ENCODE measurements at regions not wholly inside any gene's neighbourhood (a gene's known extent, or its start where the extent isn't known, plus 50 kb on each side); places are given as distances from the start of the nearest gene placed in this dataset.
"Not testable (repeated sequence)": the region's sequence is repeated elsewhere in the genome, so short reads cannot be mapped to it uniquely, and the experiment has no call there.

DNA sequence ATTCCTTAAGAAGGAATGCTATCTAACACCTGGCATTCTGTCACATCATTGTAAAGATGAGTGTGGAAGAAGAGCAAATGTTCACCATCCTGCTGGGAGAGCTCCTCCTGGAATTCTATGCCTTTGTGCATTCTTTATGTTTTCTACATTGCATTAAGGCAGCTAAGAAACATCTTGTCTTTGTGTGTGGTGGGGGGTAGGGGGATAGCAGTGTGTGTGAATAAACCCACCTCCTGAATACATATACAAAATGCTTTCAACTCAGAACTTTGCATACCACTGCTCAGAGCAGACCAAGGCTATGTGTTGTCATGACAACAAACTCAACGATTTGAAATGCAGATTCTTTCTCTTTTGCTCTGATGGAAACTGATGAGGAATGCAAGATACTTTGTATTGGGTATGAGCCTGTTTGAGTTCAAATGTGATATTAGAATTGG is 193.6 kb upstream of the KAZN start:
- no peak overlapping the region for H3K27ac Mint-ChIP-seq
- no peak overlapping the region for H3K4me3 Mint-ChIP-seq
- no peaks in the 10 kb centered on the region for H3K9me3 Mint-ChIP-seq
- H3K36me3 Mint-ChIP-seq (ENCODE audit: low read depth), result no peaks in the 10 kb centered on the region
- DNase-seq (ENCODE audit: low spot score), result no peak
- H3K4me1 Mint-ChIP-seq (ENCODE audit: low read depth), result no peaks in the 10 kb centered on the region
- H3K27me3 Mint-ChIP-seq (ENCODE audit: low read depth), result no peaks in the 10 kb centered on the region

DNA sequence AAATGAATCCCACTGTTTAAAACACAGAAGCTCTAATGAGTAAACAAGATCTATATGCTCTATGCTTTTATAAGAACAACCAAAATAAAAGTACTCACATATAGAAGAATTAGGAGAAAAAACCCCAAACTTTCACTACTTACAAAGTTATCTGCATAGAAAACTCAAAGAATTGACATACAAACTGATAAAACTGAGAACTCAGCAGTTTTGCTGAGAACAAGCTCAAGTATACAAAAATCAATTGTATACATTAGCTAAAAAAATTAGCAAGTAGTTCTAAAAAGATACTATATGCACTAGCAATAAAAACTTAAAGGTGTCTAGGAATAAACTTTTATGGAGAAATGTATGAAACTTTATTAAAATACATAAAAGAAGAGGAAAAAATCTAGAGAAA is 186.2 kb upstream of the KAZN start:
- Mint-ChIP-seq H3K27me3 (ENCODE audit: low read depth) (no peaks in the 10 kb centered on the region), H3K36me3 (ENCODE audit: low read depth) (no peaks in the 10 kb centered on the region), H3K9me3 (no peaks in the 10 kb centered on the region), H3K4me3 (no peak overlapping the region), H3K27ac (no peak overlapping the region), H3K4me1 (ENCODE audit: low read depth) (no peaks in the 10 kb centered on the region)
- DNase-seq (ENCODE audit: low spot score), result no peak

DNA sequence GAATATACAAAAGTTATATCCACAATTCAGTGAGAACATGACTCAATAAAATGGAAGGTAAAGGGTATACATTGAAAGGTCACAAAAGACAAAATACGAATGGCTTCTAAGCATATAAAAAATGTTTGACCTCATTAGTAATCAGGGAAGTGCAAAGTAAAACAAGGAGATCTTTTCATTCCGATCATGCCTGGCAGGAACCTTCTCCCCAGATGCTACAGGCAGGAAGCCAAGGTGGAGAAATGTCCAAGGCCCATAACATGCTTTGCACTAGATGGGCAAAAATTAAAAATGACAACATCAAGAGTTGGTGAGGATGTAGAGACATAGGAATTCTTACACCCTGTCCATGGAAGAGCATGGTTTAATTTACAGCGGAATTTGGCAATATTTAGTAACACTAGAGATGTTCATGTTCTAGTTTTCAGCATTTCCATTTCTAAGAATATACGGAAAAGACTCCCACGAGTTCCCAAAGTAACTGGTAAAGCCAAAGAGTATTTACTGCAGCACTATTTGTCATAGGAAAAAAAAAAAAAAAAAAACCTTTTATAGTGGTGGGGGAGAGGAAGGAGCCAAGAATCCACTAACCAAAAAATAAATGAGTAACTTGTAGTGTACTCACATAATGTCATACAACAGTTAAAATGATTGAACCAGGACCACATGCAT is 184.5 kb upstream of the KAZN start:
- H3K9me3 Mint-ChIP-seq, result no peaks in the 10 kb centered on the region
- no peak overlapping the region for H3K27ac Mint-ChIP-seq
- no peaks in the 10 kb centered on the region for H3K36me3 Mint-ChIP-seq (ENCODE audit: low read depth)
- H3K4me3 Mint-ChIP-seq, result no peak overlapping the region
- no peaks in the 10 kb centered on the region for H3K4me1 Mint-ChIP-seq (ENCODE audit: low read depth)
- DNase-seq (ENCODE audit: low spot score), result no peak
- no peaks in the 10 kb centered on the region for H3K27me3 Mint-ChIP-seq (ENCODE audit: low read depth)

DNA sequence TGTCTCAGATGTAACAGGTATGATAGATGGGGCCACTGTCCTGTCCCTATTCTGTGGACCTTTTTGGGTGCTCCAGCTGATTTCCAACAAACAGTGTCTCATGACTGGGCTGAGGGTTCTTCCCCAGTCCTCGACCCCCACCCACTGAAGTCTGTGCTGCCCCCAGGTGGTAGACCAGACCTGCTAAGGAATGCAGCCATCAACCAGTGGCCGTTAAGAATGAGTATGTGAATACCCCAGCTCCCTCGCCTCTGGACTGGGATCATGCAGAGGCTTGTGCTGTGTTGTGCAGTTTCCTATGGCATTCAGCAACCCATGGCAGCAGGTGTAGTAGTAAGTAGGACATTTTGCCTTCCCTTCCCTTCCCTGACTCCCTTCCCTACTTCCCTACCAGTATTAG is 183.1 kb upstream of the KAZN start:
- no peak overlapping the region for H3K27ac Mint-ChIP-seq
- H3K4me3 Mint-ChIP-seq, result no peak overlapping the region
- no peaks in the 10 kb centered on the region for H3K9me3 Mint-ChIP-seq
- H3K27me3 Mint-ChIP-seq (ENCODE audit: low read depth), result no peaks in the 10 kb centered on the region
- no peak for DNase-seq (ENCODE audit: low spot score)
- no peaks in the 10 kb centered on the region for H3K4me1 Mint-ChIP-seq (ENCODE audit: low read depth)
- no peaks in the 10 kb centered on the region for H3K36me3 Mint-ChIP-seq (ENCODE audit: low read depth)

DNA sequence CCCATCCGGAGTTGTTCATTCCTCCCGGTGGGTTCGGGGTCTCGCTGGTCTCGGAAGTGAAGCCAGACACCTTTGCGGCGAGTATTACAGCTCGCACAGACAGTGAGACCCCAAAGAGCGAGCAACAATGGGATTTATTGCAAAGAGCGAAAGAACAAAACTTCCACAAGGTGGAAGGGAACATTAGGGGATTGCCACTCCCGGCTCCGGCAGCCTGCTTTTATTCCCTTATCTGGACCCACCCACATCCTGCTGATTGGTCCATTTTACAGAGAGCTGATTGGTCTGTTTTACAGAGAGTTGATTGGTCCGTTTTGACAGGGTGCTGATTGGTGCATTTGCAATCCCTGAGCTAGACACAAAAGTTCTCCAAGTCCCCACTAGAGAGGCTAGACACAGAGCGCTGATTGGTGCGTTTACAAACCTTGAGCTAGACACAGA is 178.7 kb upstream of the KAZN start:
- not testable (repeated sequence) for H3K27me3 Mint-ChIP-seq (ENCODE audit: low read depth); H3K4me3 Mint-ChIP-seq; H3K9me3 Mint-ChIP-seq; H3K27ac Mint-ChIP-seq; DNase-seq (ENCODE audit: low spot score); H3K4me1 Mint-ChIP-seq (ENCODE audit: low read depth); H3K36me3 Mint-ChIP-seq (ENCODE audit: low read depth)

DNA sequence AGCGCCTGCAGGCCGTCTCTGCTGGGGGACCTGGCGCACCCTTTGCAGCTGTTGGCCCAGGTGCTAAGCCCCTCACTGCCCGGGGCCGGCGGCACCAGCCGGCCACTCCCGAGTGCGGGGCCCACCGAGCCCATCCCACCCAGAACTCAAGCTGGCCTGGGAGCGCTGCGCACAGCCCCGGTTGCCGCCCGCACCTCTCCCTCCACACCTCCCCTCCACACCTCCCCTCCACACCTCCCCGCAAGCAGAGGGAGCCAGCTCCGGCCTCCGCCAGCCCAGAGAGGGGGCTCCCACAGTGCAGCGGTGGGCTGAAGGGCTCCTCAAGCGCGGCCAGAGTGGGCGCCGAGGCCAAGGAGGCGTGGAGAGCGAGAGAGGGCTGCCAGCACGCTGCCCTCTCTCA is 177.8 kb upstream of the KAZN start:
- H3K4me1 Mint-ChIP-seq (ENCODE audit: low read depth), result no peaks in the 10 kb centered on the region
- H3K36me3 Mint-ChIP-seq (ENCODE audit: low read depth), result no peaks in the 10 kb centered on the region
- H3K4me3 Mint-ChIP-seq, result no peak overlapping the region
- DNase-seq (ENCODE audit: low spot score), result no peak
- H3K27me3 Mint-ChIP-seq (ENCODE audit: low read depth), result no peaks in the 10 kb centered on the region
- H3K9me3 Mint-ChIP-seq, result no peaks in the 10 kb centered on the region
- no peak overlapping the region for H3K27ac Mint-ChIP-seq

DNA sequence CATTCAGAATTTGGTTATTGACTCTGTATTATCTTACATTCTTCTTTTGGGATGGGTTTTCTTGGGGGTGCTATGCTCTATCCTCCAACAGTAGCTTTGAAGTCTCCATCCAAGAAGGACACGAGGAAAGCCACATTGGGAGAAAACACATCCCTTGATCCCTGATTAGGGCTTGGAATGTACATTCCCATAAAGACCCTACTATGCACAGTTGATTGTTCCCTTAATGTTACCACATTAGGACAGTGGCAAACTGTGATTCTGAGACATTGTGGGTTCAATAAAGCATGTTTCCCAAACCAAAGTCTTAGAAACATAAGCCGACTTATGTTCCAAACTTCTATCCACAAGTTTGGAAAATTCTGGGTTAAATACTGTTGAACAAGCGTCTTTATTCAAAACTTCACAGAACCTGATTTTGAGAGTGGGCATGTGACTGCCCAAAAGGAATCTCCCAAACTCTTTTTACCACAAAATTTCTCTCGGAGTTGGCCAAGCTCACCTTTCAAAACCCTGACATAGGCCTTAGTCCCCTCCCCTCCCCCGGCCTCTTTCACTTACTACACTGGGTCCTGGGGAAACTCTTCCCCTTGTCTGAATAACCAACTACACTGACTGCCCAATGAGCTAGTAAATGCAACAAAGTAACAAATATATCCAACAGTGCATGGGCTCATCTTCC is 177.0 kb upstream of the KAZN start:
- no peak overlapping the region for H3K4me3 Mint-ChIP-seq
- H3K36me3 Mint-ChIP-seq (ENCODE audit: low read depth), result no peaks in the 10 kb centered on the region
- H3K27me3 Mint-ChIP-seq (ENCODE audit: low read depth), result no peaks in the 10 kb centered on the region
- H3K9me3 Mint-ChIP-seq, result no peaks in the 10 kb centered on the region
- H3K4me1 Mint-ChIP-seq (ENCODE audit: low read depth), result no peaks in the 10 kb centered on the region
- no peak overlapping the region for H3K27ac Mint-ChIP-seq
- DNase-seq (ENCODE audit: low spot score), result no peak

DNA sequence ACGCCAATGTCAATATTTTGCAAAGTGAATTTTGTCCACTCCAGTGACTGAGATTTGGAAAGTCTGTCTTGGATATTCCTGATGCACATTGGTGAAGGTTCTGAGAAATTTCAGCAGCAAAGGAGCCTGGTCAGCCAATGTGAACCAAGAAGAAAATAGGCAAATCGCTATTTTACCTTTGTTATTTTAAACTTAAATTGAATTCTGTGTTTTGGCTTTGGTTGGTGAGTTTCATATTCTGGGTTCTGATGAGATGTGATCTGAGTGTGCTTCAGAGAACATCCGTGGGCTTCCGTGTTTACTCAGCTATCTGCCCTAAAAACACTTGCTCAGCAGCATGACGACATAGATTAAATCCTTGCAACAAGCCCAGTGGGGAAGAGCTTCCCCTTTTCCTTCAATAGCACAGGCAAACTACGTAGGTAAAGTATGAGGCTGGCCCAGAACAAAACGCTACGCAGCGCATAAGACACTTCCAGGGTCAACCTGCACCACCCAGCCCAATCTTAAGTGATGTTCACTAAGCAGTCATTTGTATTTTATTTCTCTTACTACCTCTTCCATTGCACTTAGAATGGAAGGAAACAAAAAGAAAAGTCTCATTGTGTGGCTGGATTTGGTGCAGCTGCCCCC is 176.4 kb upstream of the KAZN start:
- no peak for DNase-seq (ENCODE audit: low spot score)
- H3K4me1 Mint-ChIP-seq (ENCODE audit: low read depth), result no peaks in the 10 kb centered on the region
- no peaks in the 10 kb centered on the region for H3K36me3 Mint-ChIP-seq (ENCODE audit: low read depth)
- H3K27me3 Mint-ChIP-seq (ENCODE audit: low read depth), result no peaks in the 10 kb centered on the region
- no peak overlapping the region for H3K27ac Mint-ChIP-seq
- no peak overlapping the region for H3K4me3 Mint-ChIP-seq
- no peaks in the 10 kb centered on the region for H3K9me3 Mint-ChIP-seq

DNA sequence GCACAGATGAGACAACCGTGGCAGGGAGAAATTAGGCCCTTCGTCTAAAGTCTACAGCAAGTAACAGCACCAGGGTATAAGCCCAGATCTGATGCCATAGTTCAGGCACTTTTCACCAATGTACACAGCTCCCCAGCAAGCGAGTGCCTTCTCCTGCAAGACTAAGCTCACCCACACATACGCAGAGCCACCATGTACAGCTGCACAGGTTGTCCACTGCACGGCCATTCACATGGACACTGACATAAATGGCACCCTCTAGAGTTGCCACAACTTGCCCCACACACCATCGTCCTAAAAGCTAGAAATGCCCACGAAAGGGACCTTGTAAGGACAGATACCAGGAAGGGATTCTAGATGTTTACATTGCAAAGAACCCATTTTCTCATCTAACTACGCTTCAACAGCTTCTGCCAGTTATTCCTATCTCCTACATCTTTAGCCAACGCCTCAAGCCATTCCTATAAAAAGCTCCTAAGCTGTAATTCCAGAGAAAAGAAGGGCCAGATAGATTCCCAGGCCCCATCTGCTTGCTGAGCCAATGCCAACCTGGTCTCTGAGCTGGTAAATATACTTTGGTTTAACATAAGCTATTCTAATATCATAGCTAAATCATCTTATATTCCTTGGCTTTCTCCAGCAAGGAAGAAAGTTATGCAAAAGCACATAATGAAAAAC is 174.0 kb upstream of the KAZN start:
- Mint-ChIP-seq H3K36me3 (ENCODE audit: low read depth) (no peaks in the 10 kb centered on the region), H3K9me3 (no peaks in the 10 kb centered on the region), H3K27ac (no peak overlapping the region), H3K4me3 (no peak overlapping the region), H3K4me1 (ENCODE audit: low read depth) (no peaks in the 10 kb centered on the region), H3K27me3 (ENCODE audit: low read depth) (no peaks in the 10 kb centered on the region)
- DNase-seq (ENCODE audit: low spot score), result no peak

DNA sequence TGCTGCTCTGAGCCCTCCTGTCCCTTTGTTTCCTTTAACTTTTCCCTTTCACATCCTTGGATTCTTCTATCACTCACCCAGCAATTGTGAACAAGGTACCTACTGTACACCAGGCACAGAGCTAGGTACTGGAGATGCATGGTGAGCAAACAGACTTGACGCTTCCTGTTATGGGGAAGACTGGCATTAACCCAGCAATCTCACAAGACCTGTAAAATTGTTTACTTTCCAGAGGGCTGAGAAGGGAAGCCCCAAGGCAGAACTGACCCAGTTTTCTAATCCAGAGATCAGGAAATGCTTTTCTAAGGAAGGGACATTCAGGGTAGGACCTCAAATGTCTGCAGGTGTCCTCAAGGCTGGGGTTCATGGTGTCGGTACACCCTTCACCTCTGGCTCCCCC is 171.6 kb upstream of the KAZN start:
- no peaks in the 10 kb centered on the region for H3K36me3 Mint-ChIP-seq (ENCODE audit: low read depth)
- H3K4me1 Mint-ChIP-seq (ENCODE audit: low read depth), result no peaks in the 10 kb centered on the region
- H3K9me3 Mint-ChIP-seq, result peaks cover 4% of the 10 kb centered on the region

DNA sequence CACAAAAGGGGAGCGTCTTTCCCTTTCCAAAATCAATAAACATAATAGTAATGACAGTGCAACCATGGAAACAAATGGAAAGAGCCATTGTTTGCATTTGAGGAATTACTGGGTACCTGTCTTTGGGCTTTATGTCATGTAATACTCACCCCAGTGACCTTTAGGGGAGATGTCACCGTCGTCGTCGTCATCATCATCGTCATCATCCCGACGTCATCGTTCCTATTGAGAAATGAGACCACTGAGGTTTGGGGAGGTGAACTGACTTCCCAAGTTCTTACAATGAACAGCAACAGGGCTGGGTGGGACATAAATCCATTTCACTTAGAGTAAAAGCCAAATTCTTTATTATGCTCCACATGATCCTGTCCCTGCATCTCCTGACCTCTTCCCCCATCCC is 168.9 kb upstream of the KAZN start:
- no peaks in the 10 kb centered on the region for H3K4me1 Mint-ChIP-seq (ENCODE audit: low read depth)
- no peaks in the 10 kb centered on the region for H3K36me3 Mint-ChIP-seq (ENCODE audit: low read depth)
- no peak overlapping the region for H3K27ac Mint-ChIP-seq

More for the DNA sequence above, 171.6 kb upstream of the KAZN start:
- no peak for DNase-seq (ENCODE audit: low spot score)
- Mint-ChIP-seq H3K4me3 (no peak overlapping the region), H3K27me3 (ENCODE audit: low read depth) (no peaks in the 10 kb centered on the region), H3K27ac (no peak overlapping the region)

DNA sequence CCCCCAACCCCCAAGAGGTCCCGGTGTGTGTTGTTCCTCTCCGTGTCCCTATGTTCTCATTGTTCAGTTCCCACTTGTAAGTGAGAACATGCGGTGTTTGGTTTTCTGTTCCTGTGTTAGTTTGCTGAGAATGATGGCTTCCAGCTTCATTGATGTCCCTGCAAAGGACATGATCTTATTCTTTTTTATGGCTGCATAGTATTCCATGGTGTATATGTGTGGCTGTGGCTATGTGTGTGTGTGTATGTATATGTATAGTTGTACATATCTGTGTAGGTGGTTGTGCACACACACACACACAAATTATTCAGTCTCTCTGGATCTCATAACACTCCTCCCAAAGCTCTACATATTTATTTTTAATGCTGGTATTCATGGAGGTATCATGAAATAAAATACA is 165.8 kb upstream of the KAZN start:
- not testable (repeated sequence) for H3K27ac Mint-ChIP-seq; H3K36me3 Mint-ChIP-seq (ENCODE audit: low read depth); H3K4me1 Mint-ChIP-seq (ENCODE audit: low read depth); H3K9me3 Mint-ChIP-seq; DNase-seq (ENCODE audit: low spot score); H3K4me3 Mint-ChIP-seq; H3K27me3 Mint-ChIP-seq (ENCODE audit: low read depth)

More for the DNA sequence above, 168.9 kb upstream of the KAZN start:
- DNase-seq (ENCODE audit: low spot score), result no peak
- Mint-ChIP-seq H3K27me3 (ENCODE audit: low read depth) (no peaks in the 10 kb centered on the region), H3K4me3 (no peak overlapping the region), H3K9me3 (peaks cover 8% of the 10 kb centered on the region)

DNA sequence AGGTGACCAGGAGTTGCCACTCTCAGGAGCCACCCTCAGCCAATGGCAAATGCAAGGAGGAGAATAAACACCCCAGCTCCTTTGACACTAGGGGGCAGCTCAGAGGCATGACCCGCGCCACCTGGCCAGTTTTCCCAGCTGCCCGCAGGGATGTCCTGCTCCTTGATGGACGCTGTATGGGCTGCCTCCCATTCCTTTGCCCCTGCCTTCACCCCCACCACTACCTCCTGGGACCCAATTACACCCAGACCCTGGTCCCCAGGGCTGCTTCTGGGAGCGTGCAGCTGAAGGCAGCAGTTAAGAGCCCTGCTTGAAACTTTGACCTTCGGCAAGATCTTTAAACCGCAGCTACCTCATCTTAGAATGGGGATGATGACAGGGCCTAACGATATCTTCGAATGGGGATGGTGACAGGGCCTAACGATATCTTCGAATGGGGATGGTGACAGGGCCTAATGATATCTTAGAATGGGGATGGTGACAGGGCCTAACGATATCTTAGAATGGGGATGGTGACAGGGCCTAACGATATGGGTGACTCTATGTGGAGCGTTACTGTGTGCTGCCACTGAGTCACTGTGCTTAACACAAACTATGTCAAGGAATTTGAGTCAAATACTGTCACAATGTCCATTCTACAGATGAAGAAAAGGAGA is 163.0 kb upstream of the KAZN start:
- H3K4me3 Mint-ChIP-seq, result no peak overlapping the region
- no peaks in the 10 kb centered on the region for H3K4me1 Mint-ChIP-seq (ENCODE audit: low read depth)
- DNase-seq (ENCODE audit: low spot score), result no peak
- peaks cover 4% of the 10 kb centered on the region for H3K9me3 Mint-ChIP-seq
- no peak overlapping the region for H3K27ac Mint-ChIP-seq
- no peaks in the 10 kb centered on the region for H3K36me3 Mint-ChIP-seq (ENCODE audit: low read depth)
- H3K27me3 Mint-ChIP-seq (ENCODE audit: low read depth), result no peaks in the 10 kb centered on the region
